GM18499 (cell line): ENCODE measurements at regions not wholly inside any gene's neighbourhood (a gene's known extent, or its start where the extent isn't known, plus 50 kb on each side); places are given as distances from the start of the nearest gene placed in this dataset.

Experiments
- ATAC-seq: cut with Tn5 transposase; IDR thresholded peaks from one replicate; pipeline ENCODE4 v1.9.1; 2021; ENCODE audit warnings: moderate number of reproducible peaks; ENCODE audit not compliant: insufficient read depth, unreplicated experiment

- no peak for ATAC-seq
Measured at GRCh38 chr6:22007469-22007868, 289.4 kb downstream of the PRL start.

- no peak for ATAC-seq
Measured at GRCh38 chr6:22008248-22008836, 288.5 kb downstream of the PRL start.

- no peak for ATAC-seq
Measured at GRCh38 chr6:22010102-22010501, 286.7 kb downstream of the PRL start.

- ATAC-seq, result no peak
Measured at GRCh38 chr6:22015216-22015615, 281.6 kb downstream of the PRL start.

GRCh38 chr6:22015944-22016343, 280.9 kb downstream of the PRL start:
- no peak for ATAC-seq

- ATAC-seq, result no peak
Measured at GRCh38 chr6:22017272-22017671, 279.6 kb downstream of the PRL start.

- ATAC-seq, result no peak
Measured at GRCh38 chr6:22017766-22018165, 279.1 kb downstream of the PRL start.

GRCh38 chr6:22019857-22020256, 277.0 kb downstream of the PRL start:
- ATAC-seq, result no peak

- ATAC-seq, result no peak
Measured at GRCh38 chr6:22020299-22021003, 276.4 kb downstream of the PRL start.

- ATAC-seq, result no peak
Measured at GRCh38 chr6:22021966-22022365, 274.9 kb downstream of the PRL start.

GRCh38 chr6:22023937-22024336, 272.9 kb downstream of the PRL start:
- no peak for ATAC-seq

- ATAC-seq, result no peak
Measured at GRCh38 chr6:22024973-22025467, 271.8 kb downstream of the PRL start.

- peak; percentile 47 for ATAC-seq
Measured at GRCh38 chr6:22025468-22026163, 271.2 kb downstream of the PRL start.

GRCh38 chr6:22026164-22026678, 270.6 kb downstream of the PRL start:
- ATAC-seq, result no peak

- ATAC-seq, result no peak
Measured at GRCh38 chr6:22027040-22027725, 269.7 kb downstream of the PRL start.

GRCh38 chr6:22028403-22029090, 268.3 kb downstream of the PRL start:
- ATAC-seq, result no peak

- no peak for ATAC-seq
Measured at GRCh38 chr6:22029171-22029570, 267.7 kb downstream of the PRL start.

- no peak for ATAC-seq
Measured at GRCh38 chr6:22030730-22031619, 265.9 kb downstream of the PRL start.

- no peak for ATAC-seq
Measured at GRCh38 chr6:22035690-22036089, 261.1 kb downstream of the PRL start.
